NCI-H526 treated with DMSO at 0.1 percent for 48 hours (cell line): ENCODE measurements at regions not wholly inside any gene's neighbourhood (a gene's known extent, or its start where the extent isn't known, plus 50 kb on each side); places are given as distances from the start of the nearest gene placed in this dataset.

Experiments used
- DNase-seq: peaks from one replicate; lab custom pipeline; 2025; lab: John Stamatoyannopoulos, UW

- DNase-seq, result peak; percentile 99
Measured at GRCh38 chr2:16050908-16051489, 110.6 kb downstream of the MYCN start.

- no peak for DNase-seq
Measured at GRCh38 chr2:16050261-16050907, 110.0 kb downstream of the MYCN start.

GRCh38 chr2:16049406-16049805, 109.1 kb downstream of the MYCN start:
- no peak for DNase-seq

GRCh38 chr2:16048466-16048865, 108.1 kb downstream of the MYCN start:
- no peak for DNase-seq

GRCh38 chr2:16047701-16048100, 107.4 kb downstream of the MYCN start:
- no peak for DNase-seq

- DNase-seq, result no peak
Measured at GRCh38 chr2:16046649-16047048, 106.3 kb downstream of the MYCN start.

- DNase-seq, result no peak
Measured at GRCh38 chr2:16045653-16046352, 105.5 kb downstream of the MYCN start.

- no peak for DNase-seq
Measured at GRCh38 chr2:16044946-16045456, 104.7 kb downstream of the MYCN start.

GRCh38 chr2:16043627-16044026, 103.3 kb downstream of the MYCN start:
- DNase-seq, result no peak

GRCh38 chr2:16043192-16043591, 102.8 kb downstream of the MYCN start:
- DNase-seq, result no peak

GRCh38 chr2:16042201-16042700, 101.9 kb downstream of the MYCN start:
- no peak for DNase-seq

GRCh38 chr2:16040271-16041010, 100.1 kb downstream of the MYCN start:
- DNase-seq, result no peak

GRCh38 chr2:16039823-16040222, 99.5 kb downstream of the MYCN start:
- DNase-seq, result no peak

GRCh38 chr2:16039055-16039454, 98.7 kb downstream of the MYCN start:
- DNase-seq, result no peak

GRCh38 chr2:16038621-16039020, 98.3 kb downstream of the MYCN start:
- no peak for DNase-seq

- no peak for DNase-seq
Measured at GRCh38 chr2:16037808-16038457, 97.6 kb downstream of the MYCN start.

- no peak for DNase-seq
Measured at GRCh38 chr2:16036951-16037350, 96.6 kb downstream of the MYCN start.

- no peak for DNase-seq
Measured at GRCh38 chr2:16035747-16036745, 95.7 kb downstream of the MYCN start.

GRCh38 chr2:16034975-16035746, 94.8 kb downstream of the MYCN start:
- no peak for DNase-seq
